Stimulated activated CD4-positive, alpha-beta T cell treated with anti-CD3 and anti-CD28 coated beads, TNF-alpha, amount 100 ng/mL, for 24 hours (primary cell): ENCODE measurements at regions not wholly inside any gene's neighbourhood (a gene's known extent, or its start where the extent isn't known, plus 50 kb on each side); places are given as distances from the start of the nearest gene placed in this dataset.
"Not testable (repeated sequence)": the region's sequence is repeated elsewhere in the genome, so short reads cannot be mapped to it uniquely, and the experiment has no call there.

ENCODE experiments used
- DNase-seq, 3 experiments: peaks; one replicate each; pipeline ENCODE4 v3.0.0-alpha.2; 2020; ENCODE audit warnings: low read depth in 3 of 3

DNA sequence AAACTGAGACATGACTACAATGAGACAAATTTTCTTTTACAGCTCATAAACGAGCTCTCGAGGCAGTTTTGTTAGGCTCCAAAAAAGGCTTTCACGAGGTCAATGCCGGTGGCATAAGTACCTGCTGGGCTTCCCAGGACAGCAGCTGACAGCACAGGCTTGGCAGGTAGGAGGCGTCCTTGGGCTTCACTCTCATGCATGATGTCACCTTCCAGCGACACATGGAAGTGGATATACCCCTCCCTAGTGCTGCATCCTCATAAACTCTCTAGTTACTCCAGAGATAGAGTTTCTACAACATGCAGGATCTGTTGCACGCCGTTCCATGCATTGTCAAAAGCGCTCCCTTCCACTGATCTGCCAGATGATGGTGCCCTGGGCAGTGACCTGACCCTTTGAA is 112.5 kb upstream of the PAXBP1 start:
- no peak for DNase-seq

DNA sequence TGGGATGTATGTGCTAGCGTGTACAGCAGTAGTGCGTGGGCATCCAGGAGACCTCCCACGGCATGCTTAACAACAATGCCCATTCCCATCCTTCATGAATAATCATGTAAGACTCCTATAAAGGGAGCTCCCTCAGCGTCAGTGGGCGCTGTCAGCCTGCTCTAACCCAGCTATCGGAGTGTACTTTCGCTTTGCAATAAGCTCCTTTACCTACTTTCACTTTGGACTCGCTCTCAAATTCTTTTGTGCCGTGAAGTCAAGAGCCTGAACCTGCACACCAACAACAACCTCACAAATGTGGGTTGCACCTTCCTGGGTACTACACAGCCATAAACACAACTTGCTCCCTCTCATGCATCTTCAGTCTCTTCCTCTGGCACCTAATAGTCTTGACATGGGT is 114.8 kb upstream of the PAXBP1 start:
- DNase-seq = peak in 2 of 3 experiments; percentile 0 to 9

DNA sequence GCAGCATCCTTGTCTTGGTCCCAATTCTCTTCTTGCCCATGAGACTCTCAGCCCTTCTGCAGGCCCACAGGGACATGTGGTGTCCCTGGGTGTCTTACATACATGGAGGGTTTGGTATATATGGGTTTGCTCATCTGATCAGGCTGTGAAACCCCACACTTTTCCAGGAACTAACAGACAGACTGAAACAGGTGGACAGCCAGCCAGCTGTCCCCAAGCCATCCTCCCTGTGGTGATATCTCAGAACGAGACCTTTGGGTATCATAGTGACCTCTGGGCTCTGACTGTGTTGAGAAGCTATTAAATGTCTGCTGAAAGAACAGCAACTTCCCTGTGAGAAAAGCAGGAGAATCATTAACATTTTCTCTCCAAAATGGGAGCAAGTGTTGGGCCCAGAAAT is 115.5 kb upstream of the PAXBP1 start:
- no peak for DNase-seq

DNA sequence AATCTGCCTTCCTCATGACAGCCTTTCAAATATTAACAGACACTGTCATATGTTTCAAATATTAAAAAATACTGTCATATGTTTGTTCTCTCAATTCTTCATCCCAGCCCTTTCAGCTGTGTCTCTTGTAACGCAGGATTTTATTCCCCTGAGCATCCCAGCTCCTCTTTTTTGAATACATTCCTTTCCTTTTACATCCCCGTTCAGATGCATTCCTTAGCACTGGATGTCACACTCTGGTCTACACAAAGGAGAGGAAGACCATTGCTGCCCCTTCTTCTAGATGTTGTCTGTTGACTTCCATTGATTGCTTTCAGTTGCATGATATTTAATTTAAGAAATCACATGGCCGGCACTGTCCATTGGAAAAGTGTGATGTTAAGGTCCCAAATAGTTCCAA is 117.4 kb upstream of the PAXBP1 start:
- no peak for DNase-seq

DNA sequence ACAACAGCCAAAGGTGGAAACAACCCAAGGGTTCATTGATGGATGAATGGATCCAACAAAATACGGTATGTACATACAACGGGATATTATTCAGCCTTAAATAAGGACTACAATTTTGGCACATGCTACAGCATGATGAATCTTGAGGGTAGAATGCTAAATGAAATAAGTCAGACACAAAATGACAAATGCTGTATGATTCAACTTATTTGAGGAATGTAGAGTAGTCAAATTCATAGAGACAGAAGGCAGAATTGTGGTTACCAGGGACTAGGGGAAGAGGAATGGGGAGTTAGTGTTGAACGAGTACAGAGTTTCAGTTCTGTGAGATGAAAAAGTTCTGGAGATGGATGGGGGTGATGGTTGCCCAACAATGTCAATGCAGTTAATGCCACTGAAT is 118.0 kb upstream of the PAXBP1 start:
- DNase-seq = no peak

DNA sequence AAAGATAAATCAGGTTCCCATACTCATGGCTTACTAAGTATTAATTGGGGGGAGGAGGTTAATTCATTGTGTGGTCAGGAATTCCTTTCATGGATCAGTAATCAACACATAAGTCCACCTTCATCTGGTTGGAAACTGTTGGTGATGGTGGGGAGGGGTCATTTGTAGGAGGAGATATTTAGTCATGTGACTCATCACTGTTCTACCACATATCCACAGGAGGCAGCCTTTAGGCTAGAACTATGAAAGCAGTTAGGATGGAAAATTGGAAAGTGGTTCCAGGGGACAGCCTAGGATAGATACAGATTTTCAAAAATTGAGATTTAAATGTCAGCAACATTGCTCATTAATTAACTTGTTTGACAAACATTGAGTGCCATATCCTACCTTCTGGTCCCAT is 122.8 kb upstream of the PAXBP1 start:
- DNase-seq = no peak

DNA sequence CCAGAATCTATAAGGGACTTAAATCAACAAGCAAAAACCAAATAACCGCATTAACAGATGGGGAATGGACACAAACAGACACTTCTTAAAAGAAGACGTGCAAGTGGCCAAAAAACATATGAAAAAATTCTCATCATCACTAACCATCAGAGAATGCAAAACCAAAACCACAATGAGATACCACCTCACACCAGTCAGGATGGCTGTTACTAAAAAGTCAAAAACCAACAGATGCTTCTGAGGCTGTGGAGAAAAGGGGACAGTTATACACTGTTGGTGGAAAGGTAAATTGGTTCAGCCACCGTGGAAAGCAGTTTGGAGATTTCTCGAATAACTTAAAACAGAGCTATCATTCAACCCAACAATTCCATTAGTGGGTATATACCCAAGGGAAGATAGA is 124.9 kb upstream of the OLIG2 start:
- no peak for DNase-seq

DNA sequence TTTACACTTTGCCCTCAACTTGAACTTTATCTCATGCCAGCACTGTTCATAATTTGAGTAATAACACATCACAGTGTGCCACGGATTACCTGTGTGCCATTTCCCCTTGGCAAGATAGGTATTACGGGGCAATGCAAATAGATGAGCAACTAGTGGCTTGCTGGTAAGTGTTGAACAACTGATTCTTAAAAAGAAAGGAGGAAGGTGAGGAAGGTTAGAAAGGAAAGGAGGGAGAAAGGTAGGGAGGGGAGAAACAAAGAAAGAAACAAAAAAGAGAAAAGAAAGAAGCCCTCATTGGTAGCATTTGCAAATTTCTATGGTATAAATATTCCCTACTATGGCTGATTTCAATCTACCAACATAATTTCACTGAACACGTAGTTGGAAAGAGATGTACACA is 118.2 kb upstream of the OLIG2 start:
- no peak for DNase-seq

DNA sequence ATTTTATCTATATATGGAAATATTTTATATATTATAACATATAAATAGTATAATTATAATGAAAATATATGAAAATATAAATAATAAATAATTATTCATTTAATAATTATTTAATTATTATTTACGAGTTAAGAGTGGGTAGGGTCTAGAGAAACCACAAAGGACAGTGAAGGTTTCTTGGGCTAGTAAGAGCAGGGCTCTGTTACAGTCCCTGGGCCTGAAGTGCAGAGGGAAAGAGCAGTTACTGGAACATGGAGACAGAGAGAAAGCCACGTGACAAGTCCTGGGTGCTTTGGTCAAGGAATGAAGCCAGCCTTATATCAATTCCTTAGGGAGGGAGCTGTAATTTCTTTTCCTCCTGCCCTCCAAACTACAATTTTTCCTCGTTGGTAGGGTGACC is 117.2 kb upstream of the OLIG2 start:
- DNase-seq = no peak

DNA sequence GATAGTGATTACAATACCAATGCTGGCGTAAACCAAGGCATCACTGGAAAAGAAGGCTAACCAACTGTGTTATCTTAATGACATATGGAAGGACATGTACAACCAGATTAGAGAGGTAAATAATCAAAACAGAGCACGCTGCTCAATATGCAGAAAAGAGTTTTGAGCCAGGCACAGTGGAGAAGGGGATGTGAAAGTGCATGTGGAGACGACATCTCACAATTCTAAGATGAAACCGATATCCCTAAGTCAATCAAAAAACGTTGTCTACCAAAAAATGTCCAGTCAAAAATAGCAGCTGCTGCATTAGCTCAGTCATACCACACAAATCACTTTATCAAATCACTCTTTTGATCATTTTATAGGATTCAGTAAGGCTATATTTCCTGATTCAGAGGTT is 116.3 kb upstream of the OLIG2 start:
- DNase-seq = no peak

DNA sequence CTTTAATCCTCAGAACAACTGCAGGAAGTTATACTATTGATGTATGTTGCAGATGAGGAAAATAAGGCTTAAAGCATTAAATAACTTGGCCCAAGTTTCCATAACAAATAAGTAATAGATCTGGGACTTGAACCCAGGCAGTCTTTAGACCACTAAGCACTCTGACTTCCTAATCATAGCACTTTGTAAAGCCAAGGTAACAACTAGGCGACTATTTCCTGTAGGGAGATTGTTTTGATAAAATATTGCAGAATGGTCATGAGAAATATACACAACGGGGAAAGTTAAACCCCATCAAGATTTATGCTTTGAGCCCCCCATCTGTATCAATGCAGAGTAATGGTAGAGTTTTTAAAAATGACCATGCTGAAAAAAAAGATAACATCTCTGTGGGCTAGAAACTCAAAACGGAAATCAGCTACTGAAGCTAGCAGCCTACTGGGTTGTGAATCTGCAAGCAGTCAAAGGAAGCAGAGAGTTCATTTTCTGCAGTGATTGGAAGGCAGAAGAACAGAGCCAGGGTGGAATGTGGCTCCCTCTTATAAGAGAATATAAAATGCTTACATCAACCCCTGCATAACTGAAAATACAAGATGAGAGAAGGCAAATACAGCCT is 111.2 kb upstream of the OLIG2 start:
- no peak for DNase-seq

DNA sequence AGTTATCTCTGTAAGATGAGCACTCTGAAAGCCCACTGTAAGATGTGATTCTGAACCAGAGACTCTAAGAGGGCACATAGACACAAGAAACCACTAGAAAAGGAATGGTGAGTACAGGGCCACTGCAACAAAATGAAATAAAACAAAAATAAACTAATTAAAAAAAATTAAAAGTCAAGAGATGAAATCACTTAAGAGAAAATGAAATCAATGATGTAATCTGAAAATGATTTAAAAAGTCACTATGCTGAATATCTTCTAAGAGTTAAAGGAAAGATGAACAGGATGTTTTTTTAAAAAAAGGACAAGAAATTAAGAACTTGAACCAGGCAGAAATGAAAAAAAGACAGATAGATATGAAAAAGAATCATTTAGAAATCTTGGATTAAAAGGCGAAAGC is 110.6 kb upstream of the OLIG2 start:
- no peak for DNase-seq

DNA sequence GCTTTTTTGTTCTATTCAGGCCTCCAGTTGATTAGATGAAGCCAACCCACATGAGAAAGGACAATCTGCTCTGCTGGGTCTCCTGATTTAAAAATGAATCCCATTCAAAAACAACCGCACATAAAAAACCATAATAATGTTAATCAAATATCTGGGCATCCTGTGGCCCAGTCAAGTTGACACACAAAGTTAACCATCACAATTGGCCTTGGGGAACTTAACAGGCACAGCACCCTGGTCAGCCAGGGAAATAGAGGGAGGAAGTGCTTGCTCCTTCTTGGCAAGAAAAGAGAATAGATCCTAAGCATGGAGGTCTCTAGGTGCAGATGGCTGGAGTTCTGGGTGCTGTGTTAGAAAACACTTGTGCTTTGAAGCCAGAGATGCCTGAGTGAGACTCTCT is 109.6 kb upstream of the OLIG2 start:
- DNase-seq = no peak

DNA sequence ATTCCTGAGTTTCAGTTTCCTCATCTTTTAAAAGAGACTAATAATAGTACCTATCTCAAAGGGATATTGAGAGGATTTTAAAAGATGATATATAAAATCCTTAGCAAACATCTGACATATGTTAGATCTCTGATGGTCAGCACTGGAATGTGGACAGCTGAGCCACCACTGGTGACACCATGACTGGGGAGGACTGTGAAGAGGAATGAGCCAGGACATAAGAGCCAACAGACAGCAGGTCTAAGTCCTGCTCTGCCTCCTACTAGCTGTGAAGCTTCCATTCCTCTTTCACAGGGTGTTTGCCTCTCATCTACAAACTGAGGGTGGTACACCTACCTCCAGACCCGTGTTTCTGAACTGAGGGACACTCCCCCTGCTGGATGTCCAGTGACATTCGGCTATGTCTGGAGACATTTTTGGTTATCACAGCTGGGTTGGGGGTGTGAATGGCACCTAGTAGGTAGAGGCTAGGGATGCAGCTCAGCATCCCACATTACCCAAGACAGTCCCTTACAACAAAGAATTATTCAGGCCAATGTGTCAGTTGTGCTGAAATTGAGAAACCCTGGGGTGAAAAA is 109.1 kb upstream of the OLIG2 start:
- DNase-seq = no peak

DNA sequence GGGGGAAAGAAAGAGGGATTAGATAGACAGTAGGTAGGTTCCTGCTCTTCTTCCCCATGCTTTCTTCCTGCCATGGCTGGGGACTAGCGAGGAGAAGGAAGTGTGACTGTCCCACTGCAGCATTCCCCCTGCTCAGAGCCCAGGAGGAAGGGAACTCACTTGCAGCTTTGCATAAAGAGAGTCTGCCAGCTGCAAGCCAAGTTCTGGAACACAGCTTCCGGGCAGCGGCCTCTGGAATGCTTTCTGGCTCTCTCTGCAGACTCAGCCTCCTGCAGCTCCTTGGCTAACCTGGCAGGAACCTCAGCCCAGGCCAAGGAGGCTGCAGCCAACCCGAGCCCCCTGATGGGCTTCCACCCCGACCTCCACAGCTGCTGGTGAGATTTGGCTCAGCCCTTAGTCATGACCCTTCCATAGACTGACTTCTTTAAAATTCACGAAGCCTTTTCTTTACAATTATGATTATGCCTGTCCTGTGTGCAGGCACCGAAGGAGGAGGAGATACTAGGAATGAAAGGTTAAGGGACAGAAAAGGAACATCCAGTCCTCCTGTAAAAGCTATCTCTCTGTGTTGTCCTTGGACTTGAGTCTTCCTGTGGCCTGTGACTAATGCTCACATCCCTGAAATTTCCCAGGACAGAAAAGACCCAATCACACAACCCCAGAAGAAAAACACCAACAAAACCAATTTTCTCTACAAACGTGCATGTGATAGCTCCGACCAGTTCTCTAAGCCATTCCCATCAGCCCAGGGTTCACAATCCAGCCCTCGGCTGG is 108.2 kb upstream of the OLIG2 start:
- DNase-seq = no peak

DNA sequence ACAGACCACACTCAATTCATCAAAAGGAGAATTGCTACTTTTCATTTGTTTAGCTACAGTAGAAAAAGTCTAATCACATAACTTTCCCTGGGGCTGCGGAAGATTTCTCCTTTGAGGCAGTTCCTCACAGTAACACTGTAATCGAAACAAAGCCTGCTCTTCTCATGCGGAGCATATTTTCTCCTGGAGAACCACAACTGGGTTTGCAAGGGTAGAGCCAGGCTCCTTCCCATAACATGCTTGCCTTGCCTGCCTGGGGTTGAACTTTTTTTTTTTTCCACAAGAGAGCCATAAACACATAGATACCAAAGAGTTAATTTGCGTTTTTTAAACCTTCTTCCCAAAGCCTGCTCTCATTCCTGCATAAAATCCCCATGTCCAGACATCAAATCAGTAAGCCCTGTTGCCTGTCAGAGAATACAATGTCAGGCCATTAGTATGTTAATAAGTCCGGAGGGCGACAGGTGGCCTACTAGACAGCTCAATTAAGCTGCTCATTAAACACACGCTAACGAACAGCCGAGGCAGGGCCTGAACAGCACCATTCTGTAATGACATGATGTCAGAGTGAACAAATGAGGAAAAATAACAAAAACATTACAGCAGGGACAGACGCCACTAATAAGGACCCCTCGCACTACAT is 107.1 kb upstream of the OLIG2 start:
- no peak for DNase-seq

DNA sequence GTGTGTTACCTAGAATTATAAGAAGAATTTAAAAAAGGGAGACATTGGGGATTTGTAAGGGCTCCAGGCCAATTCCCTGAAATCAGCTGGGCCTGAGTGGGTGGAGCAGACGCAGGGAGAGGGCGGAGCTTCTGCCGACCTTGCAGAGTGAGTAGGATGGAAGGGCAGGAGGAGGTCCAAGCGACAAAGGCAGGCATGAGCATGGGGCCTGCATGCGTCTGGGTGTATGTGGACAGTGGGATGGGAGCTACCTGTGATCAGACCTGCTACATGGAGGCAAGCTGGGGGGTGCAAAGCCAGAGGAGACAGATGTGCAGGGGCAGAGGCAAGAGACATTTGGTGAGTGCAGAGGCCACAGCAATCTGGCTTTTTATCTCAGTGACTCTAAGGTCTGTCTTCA is 105.3 kb upstream of the OLIG2 start:
- no peak for DNase-seq

DNA sequence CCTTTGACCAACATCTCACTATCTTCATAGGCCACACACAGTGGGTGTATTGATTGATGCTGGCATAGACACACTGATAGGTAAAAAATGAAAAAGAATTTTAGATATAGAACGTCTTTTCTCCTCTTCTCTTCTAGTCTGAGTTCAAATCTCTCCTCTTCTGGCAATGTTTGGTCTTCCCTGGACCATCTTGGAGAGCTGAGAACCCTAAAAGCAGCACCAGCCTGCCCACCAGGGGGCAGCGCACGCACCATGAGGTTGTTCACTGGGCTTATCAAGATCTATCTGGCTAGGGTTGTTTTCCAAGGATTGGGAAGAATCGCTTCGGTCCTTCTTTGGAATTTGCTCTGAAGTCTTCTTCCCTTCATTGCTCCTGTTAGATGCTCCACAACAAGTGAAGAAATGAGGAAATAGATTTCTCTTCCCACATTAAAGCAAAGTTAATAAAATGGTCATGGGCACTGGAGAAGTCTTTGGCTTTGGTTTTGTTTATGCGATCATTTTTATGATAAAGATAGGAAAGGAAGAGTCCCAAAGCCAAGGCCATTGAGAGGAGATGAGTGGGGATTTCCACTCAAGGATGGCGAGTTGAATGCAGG is 104.0 kb upstream of the OLIG2 start:
- DNase-seq = peak in 2 of 3 experiments; percentile 6 to 49

DNA sequence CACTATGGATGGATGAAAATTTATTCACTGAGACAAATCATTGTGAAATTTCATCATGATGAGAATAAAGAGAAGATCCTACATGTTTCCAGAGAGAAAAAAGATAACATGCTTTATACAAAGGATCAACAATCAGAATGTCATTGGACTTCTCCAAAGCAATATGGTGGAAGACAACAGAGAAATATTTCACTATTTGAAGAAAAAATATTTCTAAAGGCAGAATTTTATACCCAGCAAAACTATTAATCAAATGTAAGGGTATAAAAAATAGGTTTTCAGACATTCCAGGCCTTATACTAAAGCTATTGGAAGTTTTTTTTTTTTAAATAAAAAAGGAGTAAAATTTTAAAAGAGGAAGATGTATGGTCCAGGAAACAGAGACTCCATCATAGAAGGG is 100.6 kb upstream of the OLIG2 start:
- no peak for DNase-seq

DNA sequence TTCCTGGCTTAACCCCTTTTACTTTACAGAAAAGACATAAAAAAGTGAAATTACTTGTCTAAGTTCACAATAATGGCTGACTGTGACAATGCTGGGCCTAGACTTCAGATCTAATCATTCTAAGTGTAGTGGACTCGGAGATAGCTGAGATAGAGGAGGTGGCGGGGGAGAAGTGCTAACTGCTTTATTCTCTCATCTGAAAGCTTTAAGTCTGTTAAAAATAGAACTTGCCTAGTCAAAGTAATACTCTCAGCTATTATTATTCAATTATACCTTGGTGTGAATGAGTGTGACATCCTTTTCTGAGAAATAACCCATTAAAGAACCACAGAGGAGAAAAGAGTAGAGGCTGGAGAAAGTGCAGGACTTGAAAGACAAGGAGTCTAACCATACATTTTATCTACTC is 96.1 kb upstream of the OLIG2 start:
- no peak for DNase-seq

DNA sequence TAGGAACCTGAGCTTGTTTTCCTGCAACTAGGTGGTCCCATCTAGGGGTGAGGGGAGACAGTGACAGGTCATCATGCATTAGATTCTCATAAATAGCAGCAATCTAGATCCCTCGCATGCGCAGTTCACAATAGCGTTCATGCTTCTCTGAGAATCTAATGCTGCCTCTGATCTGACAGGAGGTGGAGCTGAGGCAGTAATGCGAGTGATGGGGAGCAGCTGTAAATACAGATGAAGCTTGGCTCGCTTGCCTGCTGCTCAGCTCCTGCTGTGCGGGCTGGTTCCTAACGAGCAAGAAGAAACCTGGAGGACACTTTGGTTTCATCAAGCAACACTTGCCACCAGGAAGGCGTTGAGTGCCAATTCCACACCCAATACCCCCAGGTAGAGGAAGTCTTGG is 95.1 kb upstream of the OLIG2 start:
- no peak for DNase-seq

DNA sequence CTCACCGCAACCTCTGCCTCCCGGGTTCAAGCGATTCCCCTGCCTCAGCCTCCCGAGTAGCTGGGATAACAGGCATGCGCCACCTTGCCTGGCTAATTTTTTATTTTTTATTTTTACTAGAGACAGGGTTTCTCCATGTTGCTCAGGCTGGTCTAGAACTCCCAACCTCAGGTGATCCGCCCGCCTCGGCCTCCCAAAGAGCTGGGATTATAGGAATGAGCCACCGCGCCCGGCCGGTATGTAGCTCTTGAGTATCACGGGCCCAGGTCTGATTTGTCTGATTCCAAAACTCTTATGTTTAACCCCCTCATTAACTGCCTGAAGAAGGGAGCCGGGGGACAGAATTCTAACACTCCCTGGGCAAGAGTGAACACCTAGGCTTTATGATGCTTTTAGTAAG is 91.7 kb upstream of the OLIG2 start:
- DNase-seq = not testable (repeated sequence)

DNA sequence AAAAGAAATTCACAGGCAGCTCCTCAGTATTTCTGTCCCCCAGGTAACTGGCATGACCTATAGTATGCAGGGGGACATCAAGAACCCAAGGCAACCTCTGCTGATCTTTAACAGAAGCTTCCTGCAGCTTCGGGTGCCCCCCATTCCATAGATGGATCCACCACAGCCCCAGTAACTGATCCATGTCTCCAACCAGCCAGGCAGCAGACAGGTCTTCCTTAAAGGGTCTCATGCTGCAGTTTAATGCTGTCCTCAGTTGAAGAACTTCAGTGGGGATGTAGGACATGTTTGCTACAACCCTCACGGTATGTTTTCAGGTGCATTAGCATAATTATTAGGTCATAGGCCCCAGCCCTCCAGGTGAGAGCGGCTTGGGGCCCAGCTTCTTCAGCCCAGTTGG is 90.9 kb upstream of the OLIG2 start:
- DNase-seq = no peak
